Endothelial cell of umbilical vein (primary cell): ENCODE measurements at regions not wholly inside any gene's neighbourhood (a gene's known extent, or its start where the extent isn't known, plus 50 kb on each side); places are given as distances from the start of the nearest gene placed in this dataset.

Experiments used
- BruUV-seq: library from RNA; stranded (reverse); fragments of 400-500 nt; replicated peaks from 2 replicates; lab custom pipeline; 2021; lab: Mats Ljungman, UMichigan
- CTCF ChIA-PET: fragments of 300-600, 350-600 bp; sonication (Branson Sonifier 250); formaldehyde crosslinking; loops from one replicate; lab custom pipeline; 2021; ENCODE audit warnings: antibody characterized with exemption, inconsistent platforms; lab: Charles Lee
- POLR2A ChIA-PET: fragments of 300-600, 350-600 bp; sonication (Branson Sonifier 250); formaldehyde crosslinking; loops from one replicate; lab custom pipeline; 2021; ENCODE audit warnings: antibody characterized with exemption, inconsistent platforms; lab: Charles Lee
- DNase-seq: peaks from one replicate; pipeline ENCODE4 v3.0.0-alpha.2; 2011; ENCODE audit warnings: low read depth, low spot score
- FAIRE-seq: peaks from 2 replicates; lab custom pipeline; 2011; peaks lifted over from hg19 to GRCh38; lab: Jason Lieb, UNC
- H2AFZ ChIP-seq: 2 replicates; pipeline ENCODE4 v1.6.0; 2012; ENCODE audit warnings: low read depth, low read length, control low read depth, inconsistent platforms
- H3K27ac ChIP-seq: 2 replicates; pipeline ENCODE4 v1.5.1; 2011; ENCODE audit warnings: low read depth, mild to moderate bottlenecking, control low read depth, low read length, moderate library complexity; ENCODE audit not compliant: insufficient read depth
- H3K27me3 ChIP-seq, 2 experiments: 2 replicates each; pipeline versions ENCODE4 v1.6.0 to v1.6.1; 2011; ENCODE audit warnings: low read length in 2 of 2, mixed read lengths in 1 of 2; ENCODE audit not compliant: control insufficient read depth in 2 of 2, insufficient read depth in 2 of 2
- H3K36me3 ChIP-seq, 2 experiments: 2 replicates in 1 of 2; 3 replicates in 1 of 2; pipeline ENCODE4 v1.5.1; 2011; ENCODE audit warnings: low read length in 2 of 2, mild to moderate bottlenecking in 1 of 2, moderate library complexity in 1 of 2; ENCODE audit not compliant: control insufficient read depth in 2 of 2, insufficient read depth in 2 of 2; ENCODE audit errors: extremely low read depth in 1 of 2
- H3K4me1 ChIP-seq: 3 replicates; pipeline ENCODE4 v1.5.1; 2011; ENCODE audit warnings: mild to moderate bottlenecking, low read length; ENCODE audit not compliant: control insufficient read depth, insufficient read depth; ENCODE audit errors: extremely low read depth
- H3K4me2 ChIP-seq: 2 replicates; pipeline ENCODE4 v1.6.1; 2011; ENCODE audit warnings: low read length, control low read depth, mixed read lengths; ENCODE audit not compliant: insufficient read depth
- H3K4me3 ChIP-seq, 3 experiments: fragments of 200-600 bp in 1 of 3; sonication (generic), shearing (Covaris generic) in 1 of 3; replicated peaks in 1 of 3; 2 replicates each; pipeline ENCODE4 v1.5.1; 2011 to 2016; ENCODE audit warnings: control low read depth in 3 of 3, low read length in 3 of 3, mild to moderate bottlenecking in 2 of 3, inconsistent platforms in 1 of 3, low read depth in 1 of 3, moderate library complexity in 1 of 3; ENCODE audit not compliant: insufficient read depth in 1 of 3
- H3K79me2 ChIP-seq: 2 replicates; pipeline ENCODE4 v1.6.0; 2012; ENCODE audit warnings: low read length, inconsistent platforms; ENCODE audit not compliant: control insufficient read depth, insufficient read depth
- H3K9ac ChIP-seq: replicated peaks from 2 replicates; pipeline ENCODE3; 2011; ENCODE audit warnings: low read length, control low read depth; ENCODE audit not compliant: insufficient read depth; ENCODE audit errors: extremely low read depth
- H3K9me1 ChIP-seq: replicated peaks from 3 replicates; pipeline ENCODE4 v1.6.0; 2011; ENCODE audit warnings: mild to moderate bottlenecking, low read length; ENCODE audit not compliant: control insufficient read depth, insufficient read depth; ENCODE audit errors: extremely low read depth
- H3K9me3 ChIP-seq: replicated peaks from 2 replicates; pipeline ENCODE4 v1.5.1; 2012; ENCODE audit warnings: low read length, inconsistent platforms; ENCODE audit not compliant: control insufficient read depth, insufficient read depth
- H4K20me1 ChIP-seq: replicated peaks from 2 replicates; pipeline ENCODE3; 2011; ENCODE audit warnings: mild to moderate bottlenecking, low read length; ENCODE audit not compliant: control insufficient read depth, insufficient read depth; ENCODE audit errors: extremely low read depth
- EZH2 ChIP-seq: IDR thresholded peaks from 2 replicates; pipeline ENCODE4 v1.6.1; 2012; ENCODE audit warnings: borderline replicate concordance, low read depth, mild to moderate bottlenecking, moderate library complexity, low read length, inconsistent platforms; ENCODE audit not compliant: severe bottlenecking
- FOS ChIP-seq: IDR thresholded peaks from 2 replicates; pipeline ENCODE4 v1.6.1; 2011; ENCODE audit warnings: mild to moderate bottlenecking, low read length, moderate library complexity, borderline replicate concordance; ENCODE audit not compliant: insufficient read depth
- GATA2 ChIP-seq: IDR thresholded peaks from 2 replicates; pipeline ENCODE4 v1.7.0; 2011; ENCODE audit warnings: low read depth, mild to moderate bottlenecking, moderate library complexity, mixed read lengths, low read length; ENCODE audit not compliant: insufficient read length, insufficient read depth
- JUN ChIP-seq: IDR thresholded peaks from 2 replicates; pipeline ENCODE4 v1.6.1; 2011; ENCODE audit warnings: borderline replicate concordance, low read depth; ENCODE audit not compliant: insufficient read length, insufficient read depth
- MYC ChIP-seq: IDR thresholded peaks from one replicate; pipeline ENCODE4 v1.6.1; 2011; ENCODE audit warnings: mild to moderate bottlenecking, low read depth, low read length
- POLR2A ChIP-seq: IDR thresholded peaks from 2 replicates; pipeline ENCODE4 v1.6.1; 2012; ENCODE audit warnings: low read depth, mild to moderate bottlenecking, control low read depth, low read length
- POLR2AphosphoS5 ChIP-seq: IDR thresholded peaks from 2 replicates; pipeline ENCODE4 v1.6.1; 2012; ENCODE audit warnings: low read depth, mild to moderate bottlenecking, control low read depth, low read length, moderate library complexity; ENCODE audit not compliant: insufficient read depth
- dilution Hi-C: fragments of 300-500 bp; cut with MboI; formaldehyde crosslinking; loops from one replicate; pipeline ENCODE4 v1.15.0; 2019; ENCODE audit warnings: low sequenced_read_pairs; ENCODE audit not compliant: extremely low pct_ligation_motif_present
- intact Hi-C: fragments of 100-400 bp; cut with micrococcal nuclease; formaldehyde crosslinking; loops from one replicate; pipeline ENCODE4 v1.10.0; 2022
- TF ChIP-seq, protein P1 (sequence below): IDR thresholded peaks from 2 replicates; pipeline ENCODE4 v1.6.1; 2011; ENCODE audit not compliant: insufficient read depth, insufficient read length
- TF ChIP-seq, protein P2 (sequence below), 2 donors: IDR thresholded peaks; 1 replicate in 1 of 2; 2 replicates in 1 of 2; pipeline ENCODE4 v1.5.1; 2011; ENCODE audit warnings: low read length in 2 of 2, mild to moderate bottlenecking in 2 of 2, moderate library complexity in 2 of 2, control low read depth in 1 of 2, inconsistent platforms in 1 of 2, low read depth in 1 of 2; ENCODE audit not compliant: insufficient read depth in 1 of 2; ENCODE audit errors: extremely low read depth in 1 of 2

DNA sequence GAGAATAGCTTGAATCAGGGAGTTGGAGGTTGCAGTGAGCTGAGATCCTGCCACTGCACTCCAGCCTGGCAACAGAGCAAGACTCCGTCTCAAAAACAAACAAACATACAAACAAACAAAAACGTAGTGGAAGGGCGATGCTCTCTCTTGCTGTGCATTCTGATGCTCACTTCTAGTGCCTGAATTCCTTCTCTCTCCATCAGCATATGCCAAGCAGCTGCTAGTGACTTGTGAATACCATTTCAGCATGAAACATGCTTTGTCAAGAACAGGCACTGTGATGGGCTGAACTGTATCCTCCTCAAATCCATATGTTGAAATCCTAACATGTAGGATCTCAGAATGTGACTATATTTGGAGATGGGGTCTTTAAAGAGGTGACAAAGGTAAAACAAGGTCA is 537.1 kb upstream of the AMELY start:
- TF ChIP-seq, protein P1, sequence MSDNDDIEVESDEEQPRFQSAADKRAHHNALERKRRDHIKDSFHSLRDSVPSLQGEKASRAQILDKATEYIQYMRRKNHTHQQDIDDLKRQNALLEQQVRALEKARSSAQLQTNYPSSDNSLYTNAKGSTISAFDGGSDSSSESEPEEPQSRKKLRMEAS: no peak
- TF ChIP-seq, protein P2, sequence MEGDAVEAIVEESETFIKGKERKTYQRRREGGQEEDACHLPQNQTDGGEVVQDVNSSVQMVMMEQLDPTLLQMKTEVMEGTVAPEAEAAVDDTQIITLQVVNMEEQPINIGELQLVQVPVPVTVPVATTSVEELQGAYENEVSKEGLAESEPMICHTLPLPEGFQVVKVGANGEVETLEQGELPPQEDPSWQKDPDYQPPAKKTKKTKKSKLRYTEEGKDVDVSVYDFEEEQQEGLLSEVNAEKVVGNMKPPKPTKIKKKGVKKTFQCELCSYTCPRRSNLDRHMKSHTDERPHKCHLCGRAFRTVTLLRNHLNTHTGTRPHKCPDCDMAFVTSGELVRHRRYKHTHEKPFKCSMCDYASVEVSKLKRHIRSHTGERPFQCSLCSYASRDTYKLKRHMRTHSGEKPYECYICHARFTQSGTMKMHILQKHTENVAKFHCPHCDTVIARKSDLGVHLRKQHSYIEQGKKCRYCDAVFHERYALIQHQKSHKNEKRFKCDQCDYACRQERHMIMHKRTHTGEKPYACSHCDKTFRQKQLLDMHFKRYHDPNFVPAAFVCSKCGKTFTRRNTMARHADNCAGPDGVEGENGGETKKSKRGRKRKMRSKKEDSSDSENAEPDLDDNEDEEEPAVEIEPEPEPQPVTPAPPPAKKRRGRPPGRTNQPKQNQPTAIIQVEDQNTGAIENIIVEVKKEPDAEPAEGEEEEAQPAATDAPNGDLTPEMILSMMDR (IDR thresholded peaks at IDR 0.05; ENCODE audit: extremely low read depth in 1 of 2, insufficient read depth in 1 of 2, low read depth in 1 of 2, low read length in 2 of 2): no peak
- no peak for TF ChIP-seq POLR2AphosphoS5
- TF ChIP-seq EZH2: no peak
- no peak for TF ChIP-seq GATA2
- TF ChIP-seq MYC: no peak
- TF ChIP-seq POLR2A: no peak
- no peak for TF ChIP-seq FOS
- no peak for TF ChIP-seq JUN
- H3K4me2 ChIP-seq: no peak overlapping the region
- BruUV-seq: no TSS peak
- no peak overlapping the region for H2AFZ ChIP-seq
- ChIA-PET CTCF (no interaction called here), POLR2A (no interaction called here)
- H3K27me3 ChIP-seq: no peaks in the 10 kb centered on the region
- no peak overlapping the region for H3K4me3 ChIP-seq
- no peaks in the 10 kb centered on the region for H3K36me3 ChIP-seq
- H3K27ac ChIP-seq: no peak overlapping the region
- no peaks in the 10 kb centered on the region for H3K9me3 ChIP-seq
- H4K20me1 ChIP-seq: no peaks in the 10 kb centered on the region
- no peaks in the 10 kb centered on the region for H3K4me1 ChIP-seq
- dilution Hi-C loops: no loop called here
- FAIRE-seq (no peak), DNase-seq (no peak)
- H3K9me1 ChIP-seq: no peaks in the 10 kb centered on the region
- intact Hi-C loops: no loop called here
- no peaks in the 10 kb centered on the region for H3K79me2 ChIP-seq
- H3K9ac ChIP-seq: no peak overlapping the region
